GM23338 (cell line): ENCODE measurements at regions not wholly inside any gene's neighbourhood (a gene's known extent, or its start where the extent isn't known, plus 50 kb on each side); places are given as distances from the start of the nearest gene placed in this dataset.

ENCODE experiments used
- ATAC-seq: fragments of 200-7000 bp; cut with Tn5 transposase; 3 replicates; pipeline ENCODE4 v1.9.1; 2020
- DNase-seq: peaks from one replicate; pipeline ENCODE4 v3.0.0-alpha.2; 2015; ENCODE audit warnings: low spot score
- H2AFZ ChIP-seq: fragments of 200-600 bp; sonication (generic); 2 replicates; pipeline ENCODE4 v1.8.0; 2016; ENCODE audit warnings: antibody characterized with exemption, mild to moderate bottlenecking, moderate library complexity
- H3F3A ChIP-seq: fragments of 200-600 bp; sonication (generic); replicated peaks from 2 replicates; pipeline ENCODE4 v1.8.0; 2017; ENCODE audit warnings: antibody characterized with exemption, mixed run types, low read depth
- H3K27ac ChIP-seq: fragments of 200-600 bp; sonication (generic); 2 replicates; pipeline ENCODE4 v1.6.1; 2016; ENCODE audit warnings: low read depth
- H3K27me3 ChIP-seq: fragments of 200-600 bp; sonication (generic); 2 replicates; pipeline ENCODE4 v1.8.0; 2016; ENCODE audit warnings: mild to moderate bottlenecking, mixed run types, moderate library complexity; ENCODE audit not compliant: insufficient read depth
- H3K36me3 ChIP-seq: fragments of 200-600 bp; sonication (generic); 2 replicates; pipeline ENCODE4 v1.8.0; 2016; ENCODE audit warnings: mild to moderate bottlenecking; ENCODE audit not compliant: insufficient read depth
- H3K4me1 ChIP-seq: fragments of 200-600 bp; sonication (generic); 2 replicates; pipeline ENCODE4 v1.8.0; 2016; ENCODE audit warnings: mild to moderate bottlenecking, moderate library complexity; ENCODE audit not compliant: insufficient read depth
- H3K4me2 ChIP-seq: fragments of 200-600 bp; sonication (generic); 2 replicates; pipeline ENCODE4 v1.7.1; 2017; ENCODE audit warnings: mixed run types
- H3K4me3 ChIP-seq: fragments of 200-600 bp; sonication (generic); 2 replicates; pipeline ENCODE4 v1.6.1; 2016; ENCODE audit warnings: mixed run types
- H3K79me2 ChIP-seq: fragments of 200-600 bp; sonication (generic); replicated peaks from 2 replicates; pipeline ENCODE4 v1.8.0; 2017; ENCODE audit warnings: mild to moderate bottlenecking; ENCODE audit not compliant: insufficient read depth
- H3K9me2 ChIP-seq: fragments of 200-600 bp; sonication (generic); 2 replicates; pipeline ENCODE4 v1.8.0; 2017; ENCODE audit not compliant: insufficient read depth
- H4K20me1 ChIP-seq: fragments of 200-600 bp; sonication (generic); replicated peaks from 2 replicates; pipeline ENCODE4 v1.8.0; 2017; ENCODE audit warnings: mild to moderate bottlenecking; ENCODE audit not compliant: insufficient read depth
- H3K27ac Mint-ChIP-seq: 2 replicates; pipeline ENCODE4 v1.8.0; 2020; ENCODE audit warnings: inconsistent platforms, mild to moderate bottlenecking, moderate library complexity, mixed read lengths
- H3K27me3 Mint-ChIP-seq: 3 replicates; pipeline ENCODE4 v1.8.0; 2022; ENCODE audit warnings: low read depth, mild to moderate bottlenecking, moderate library complexity, mixed read lengths, inconsistent platforms; ENCODE audit not compliant: insufficient read depth, poor library complexity
- H3K36me3 Mint-ChIP-seq: 3 replicates; pipeline ENCODE4 v1.8.0; 2021; ENCODE audit warnings: low read depth, mild to moderate bottlenecking, inconsistent platforms, moderate library complexity, mixed read lengths
- H3K4me1 Mint-ChIP-seq: 3 replicates; pipeline ENCODE4 v1.8.0; 2020; ENCODE audit warnings: mild to moderate bottlenecking, inconsistent platforms, mixed read lengths
- H3K4me3 Mint-ChIP-seq: 3 replicates; pipeline ENCODE4 v1.8.0; 2021; ENCODE audit warnings: moderate library complexity, mild to moderate bottlenecking, inconsistent platforms, mixed read lengths
- H3K9me3 Mint-ChIP-seq: 3 replicates; pipeline ENCODE4 v1.8.0; 2020; ENCODE audit warnings: moderate library complexity, mild to moderate bottlenecking, inconsistent platforms, mixed read lengths
- CREB1 ChIP-seq: fragments of 250-450 bp; sonication (Bioruptor Pico); IDR thresholded peaks from 2 replicates; pipeline ENCODE4 v1.5.0; 2020; ENCODE audit warnings: low read depth, mild to moderate bottlenecking, moderate library complexity
- EZH2 ChIP-seq: fragments of 200-600 bp; sonication (generic); IDR thresholded peaks from one replicate; pipeline ENCODE4 v1.8.0; 2017; ENCODE audit warnings: antibody characterized with exemption, mild to moderate bottlenecking, low read depth; ENCODE audit not compliant: unreplicated experiment
- EZH2phosphoT487 ChIP-seq: fragments of 200-600 bp; sonication (generic); IDR thresholded peaks from one replicate; pipeline ENCODE4 v1.8.1; 2018; ENCODE audit warnings: antibody characterized with exemption; ENCODE audit not compliant: unreplicated experiment
- JUNB ChIP-seq: IDR thresholded peaks from one replicate; pipeline ENCODE4 v1.6.1; 2016; ENCODE audit warnings: antibody characterized with exemption; ENCODE audit not compliant: unreplicated experiment
- NANOG ChIP-seq: IDR thresholded peaks from 2 replicates; pipeline ENCODE4 v1.6.1; 2016; ENCODE audit warnings: antibody characterized with exemption, borderline replicate concordance
- POLR2AphosphoS5 ChIP-seq: IDR thresholded peaks from 2 replicates; pipeline ENCODE4 v1.6.1; 2016; ENCODE audit warnings: antibody characterized with exemption, low read depth
- STAT1 ChIP-seq: IDR thresholded peaks from one replicate; pipeline ENCODE4 v1.6.1; 2016; ENCODE audit warnings: antibody characterized with exemption; ENCODE audit not compliant: unreplicated experiment
- ZNF114 ChIP-seq: fragments of 250-450 bp; sonication (Bioruptor Pico); IDR thresholded peaks from 2 replicates; pipeline ENCODE4 v1.5.0; 2020; ENCODE audit warnings: mild to moderate bottlenecking, moderate library complexity
- ZNF462 ChIP-seq: fragments of 250-450 bp; sonication (Bioruptor Pico); IDR thresholded peaks from 2 replicates; pipeline ENCODE4 v1.5.0; 2020; ENCODE audit warnings: mild to moderate bottlenecking, moderate library complexity
- TF ChIP-seq, protein P1 (sequence below): IDR thresholded peaks from 2 replicates; pipeline ENCODE4 v1.6.1; 2016; ENCODE audit warnings: antibody characterized with exemption
- TF ChIP-seq, protein P2 (sequence below), 2 experiments: fragments of 200-600 bp in 1 of 2; sonication (generic) in 1 of 2; conservative IDR thresholded peaks; 2 replicates each; pipeline versions ENCODE4 v1.5.1 to v1.6.1; 2016 to 2017; ENCODE audit warnings: antibody characterized with exemption in 2 of 2, low read depth in 2 of 2, mild to moderate bottlenecking in 2 of 2, moderate library complexity in 1 of 2
- TF ChIP-seq, protein P3 (sequence below): IDR thresholded peaks from one replicate; pipeline ENCODE4 v1.6.1; 2018; ENCODE audit warnings: antibody characterized with exemption; ENCODE audit not compliant: unreplicated experiment

DNA sequence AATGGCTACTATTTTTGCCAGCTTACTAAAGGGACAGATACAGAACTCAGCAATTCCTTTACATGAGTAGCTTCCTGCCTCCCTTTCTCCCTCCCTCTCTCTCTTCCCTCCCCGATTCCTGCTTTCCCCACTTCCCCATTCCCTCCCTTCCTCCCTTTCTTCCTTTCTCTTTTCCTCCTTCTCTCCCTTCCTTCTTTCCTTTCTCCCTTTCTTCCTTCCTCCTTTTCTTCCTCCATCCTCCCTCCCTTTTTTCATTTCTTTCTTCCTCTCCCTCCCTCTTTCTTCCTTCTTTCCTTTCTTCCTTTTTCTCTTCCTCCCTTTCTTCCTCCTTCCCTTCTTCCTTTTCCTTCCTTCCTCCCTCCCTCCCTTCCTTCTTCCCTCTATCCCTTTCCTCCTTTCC lies 178.1 kb downstream of the RNF144B start:
- no peak overlapping the region for H3K27ac ChIP-seq
- no peaks in the 10 kb centered on the region for H3K27me3 ChIP-seq
- no peaks in the 10 kb centered on the region for H4K20me1 ChIP-seq
- H3K9me2 ChIP-seq: no peaks in the 10 kb centered on the region
- no peak overlapping the region for H3K27ac Mint-ChIP-seq
- no peak for DNase-seq
- ATAC-seq: no peak
- H3K4me1 Mint-ChIP-seq: no peaks in the 10 kb centered on the region
- H2AFZ ChIP-seq: no peak overlapping the region
- no peak overlapping the region for H3K4me3 ChIP-seq
- H3K4me2 ChIP-seq: no peak overlapping the region
- H3K9me3 Mint-ChIP-seq: no peaks in the 10 kb centered on the region
- no peaks in the 10 kb centered on the region for H3K4me1 ChIP-seq
- no peaks in the 10 kb centered on the region for H3F3A ChIP-seq
- H3K4me3 Mint-ChIP-seq: no peak overlapping the region
- TF ChIP-seq, protein P1, sequence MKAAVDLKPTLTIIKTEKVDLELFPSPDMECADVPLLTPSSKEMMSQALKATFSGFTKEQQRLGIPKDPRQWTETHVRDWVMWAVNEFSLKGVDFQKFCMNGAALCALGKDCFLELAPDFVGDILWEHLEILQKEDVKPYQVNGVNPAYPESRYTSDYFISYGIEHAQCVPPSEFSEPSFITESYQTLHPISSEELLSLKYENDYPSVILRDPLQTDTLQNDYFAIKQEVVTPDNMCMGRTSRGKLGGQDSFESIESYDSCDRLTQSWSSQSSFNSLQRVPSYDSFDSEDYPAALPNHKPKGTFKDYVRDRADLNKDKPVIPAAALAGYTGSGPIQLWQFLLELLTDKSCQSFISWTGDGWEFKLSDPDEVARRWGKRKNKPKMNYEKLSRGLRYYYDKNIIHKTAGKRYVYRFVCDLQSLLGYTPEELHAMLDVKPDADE: no peak
- TF ChIP-seq, protein P2, sequence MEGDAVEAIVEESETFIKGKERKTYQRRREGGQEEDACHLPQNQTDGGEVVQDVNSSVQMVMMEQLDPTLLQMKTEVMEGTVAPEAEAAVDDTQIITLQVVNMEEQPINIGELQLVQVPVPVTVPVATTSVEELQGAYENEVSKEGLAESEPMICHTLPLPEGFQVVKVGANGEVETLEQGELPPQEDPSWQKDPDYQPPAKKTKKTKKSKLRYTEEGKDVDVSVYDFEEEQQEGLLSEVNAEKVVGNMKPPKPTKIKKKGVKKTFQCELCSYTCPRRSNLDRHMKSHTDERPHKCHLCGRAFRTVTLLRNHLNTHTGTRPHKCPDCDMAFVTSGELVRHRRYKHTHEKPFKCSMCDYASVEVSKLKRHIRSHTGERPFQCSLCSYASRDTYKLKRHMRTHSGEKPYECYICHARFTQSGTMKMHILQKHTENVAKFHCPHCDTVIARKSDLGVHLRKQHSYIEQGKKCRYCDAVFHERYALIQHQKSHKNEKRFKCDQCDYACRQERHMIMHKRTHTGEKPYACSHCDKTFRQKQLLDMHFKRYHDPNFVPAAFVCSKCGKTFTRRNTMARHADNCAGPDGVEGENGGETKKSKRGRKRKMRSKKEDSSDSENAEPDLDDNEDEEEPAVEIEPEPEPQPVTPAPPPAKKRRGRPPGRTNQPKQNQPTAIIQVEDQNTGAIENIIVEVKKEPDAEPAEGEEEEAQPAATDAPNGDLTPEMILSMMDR (conservative IDR thresholded peaks at IDR 0.05; ENCODE audit: low read depth in 2 of 2): no peak
- TF ChIP-seq EZH2 (no peak), STAT1 (no peak), POLR2AphosphoS5 (no peak), JUNB (no peak), EZH2phosphoT487 (no peak), ZNF114 (CRISPR knock-in tag) (no peak), ZNF462 (no peak), CREB1 (no peak), NANOG (no peak)
- TF ChIP-seq, protein P3, sequence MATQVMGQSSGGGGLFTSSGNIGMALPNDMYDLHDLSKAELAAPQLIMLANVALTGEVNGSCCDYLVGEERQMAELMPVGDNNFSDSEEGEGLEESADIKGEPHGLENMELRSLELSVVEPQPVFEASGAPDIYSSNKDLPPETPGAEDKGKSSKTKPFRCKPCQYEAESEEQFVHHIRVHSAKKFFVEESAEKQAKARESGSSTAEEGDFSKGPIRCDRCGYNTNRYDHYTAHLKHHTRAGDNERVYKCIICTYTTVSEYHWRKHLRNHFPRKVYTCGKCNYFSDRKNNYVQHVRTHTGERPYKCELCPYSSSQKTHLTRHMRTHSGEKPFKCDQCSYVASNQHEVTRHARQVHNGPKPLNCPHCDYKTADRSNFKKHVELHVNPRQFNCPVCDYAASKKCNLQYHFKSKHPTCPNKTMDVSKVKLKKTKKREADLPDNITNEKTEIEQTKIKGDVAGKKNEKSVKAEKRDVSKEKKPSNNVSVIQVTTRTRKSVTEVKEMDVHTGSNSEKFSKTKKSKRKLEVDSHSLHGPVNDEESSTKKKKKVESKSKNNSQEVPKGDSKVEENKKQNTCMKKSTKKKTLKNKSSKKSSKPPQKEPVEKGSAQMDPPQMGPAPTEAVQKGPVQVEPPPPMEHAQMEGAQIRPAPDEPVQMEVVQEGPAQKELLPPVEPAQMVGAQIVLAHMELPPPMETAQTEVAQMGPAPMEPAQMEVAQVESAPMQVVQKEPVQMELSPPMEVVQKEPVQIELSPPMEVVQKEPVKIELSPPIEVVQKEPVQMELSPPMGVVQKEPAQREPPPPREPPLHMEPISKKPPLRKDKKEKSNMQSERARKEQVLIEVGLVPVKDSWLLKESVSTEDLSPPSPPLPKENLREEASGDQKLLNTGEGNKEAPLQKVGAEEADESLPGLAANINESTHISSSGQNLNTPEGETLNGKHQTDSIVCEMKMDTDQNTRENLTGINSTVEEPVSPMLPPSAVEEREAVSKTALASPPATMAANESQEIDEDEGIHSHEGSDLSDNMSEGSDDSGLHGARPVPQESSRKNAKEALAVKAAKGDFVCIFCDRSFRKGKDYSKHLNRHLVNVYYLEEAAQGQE: no peak
- no peaks in the 10 kb centered on the region for H3K36me3 ChIP-seq
- H3K79me2 ChIP-seq: no peaks in the 10 kb centered on the region
- H3K27me3 Mint-ChIP-seq: no peaks in the 10 kb centered on the region
- no peaks in the 10 kb centered on the region for H3K36me3 Mint-ChIP-seq
